KMS-11 (cell line): ENCODE measurements at regions not wholly inside any gene's neighbourhood (a gene's known extent, or its start where the extent isn't known, plus 50 kb on each side); places are given as distances from the start of the nearest gene placed in this dataset.
"Not testable (repeated sequence)": the region's sequence is repeated elsewhere in the genome, so short reads cannot be mapped to it uniquely, and the experiment has no call there.

Source experiments
- H2AFZ ChIP-seq: fragments of 200-600 bp; sonication (generic); 2 replicates; pipeline ENCODE4 v1.6.1; 2016; ENCODE audit warnings: antibody characterized with exemption, mixed run types, low read depth
- H3K27ac ChIP-seq: fragments of 200-600 bp; sonication (generic); 2 replicates; pipeline ENCODE4 v1.6.1; 2016; ENCODE audit warnings: mild to moderate bottlenecking, mixed run types
- H3K27me3 ChIP-seq: fragments of 200-600 bp; sonication (generic); 2 replicates; pipeline ENCODE4 v1.6.1; 2017; ENCODE audit warnings: mild to moderate bottlenecking, low read depth, mixed run types, moderate library complexity; ENCODE audit not compliant: insufficient read depth
- H3K36me3 ChIP-seq: fragments of 200-600 bp; sonication (generic); 2 replicates; pipeline ENCODE4 v1.6.1; 2017; ENCODE audit warnings: mild to moderate bottlenecking, mixed run types; ENCODE audit not compliant: insufficient read depth
- H3K4me1 ChIP-seq: fragments of 200-600 bp; sonication (generic); 2 replicates; pipeline ENCODE4 v1.6.1; 2016; ENCODE audit warnings: mild to moderate bottlenecking, low read depth, mixed run types; ENCODE audit not compliant: poor library complexity, severe bottlenecking
- H3K4me2 ChIP-seq: fragments of 200-600 bp; sonication (generic); 2 replicates; pipeline ENCODE4 v1.7.0; 2016; ENCODE audit warnings: mild to moderate bottlenecking, mixed run types
- H3K4me3 ChIP-seq: fragments of 200-600 bp; sonication (generic); IDR thresholded peaks from 2 replicates; pipeline ENCODE4 v1.6.1; 2017; ENCODE audit warnings: low read depth, low read length, mixed read lengths; ENCODE audit not compliant: insufficient read depth
- H3K79me2 ChIP-seq: fragments of 200-600 bp; sonication (generic); 2 replicates; pipeline ENCODE4 v1.6.1; 2016; ENCODE audit warnings: low read depth, mixed run types; ENCODE audit not compliant: insufficient read depth
- H3K9ac ChIP-seq: fragments of 200-600 bp; sonication (generic); 2 replicates; pipeline ENCODE4 v1.6.1; 2016; ENCODE audit warnings: mild to moderate bottlenecking, mixed run types
- H4K20me1 ChIP-seq: fragments of 200-600 bp; sonication (generic); 2 replicates; pipeline ENCODE4 v1.6.1; 2016; ENCODE audit warnings: mild to moderate bottlenecking, mixed run types; ENCODE audit not compliant: insufficient read depth
- TF ChIP-seq, protein P1 (sequence below): fragments of 200-600 bp; sonication (generic); conservative IDR thresholded peaks from 2 replicates; pipeline ENCODE4 v1.6.1; 2017; ENCODE audit warnings: low read depth, mild to moderate bottlenecking, antibody characterized with exemption, low read length, moderate library complexity, mixed read lengths

- Histone ChIP-seq H3K27me3 (no peaks in the 10 kb centered on the region), H3K4me1 (no peaks in the 10 kb centered on the region), H3K36me3 (no peaks in the 10 kb centered on the region), H4K20me1 (no peaks in the 10 kb centered on the region), H3K4me2 (no peak overlapping the region), H3K4me3 (no peak overlapping the region), H2AFZ (no peak overlapping the region), H3K9ac (no peak overlapping the region), H3K79me2 (no peaks in the 10 kb centered on the region), H3K27ac (no peak overlapping the region)
- TF ChIP-seq, protein P1, sequence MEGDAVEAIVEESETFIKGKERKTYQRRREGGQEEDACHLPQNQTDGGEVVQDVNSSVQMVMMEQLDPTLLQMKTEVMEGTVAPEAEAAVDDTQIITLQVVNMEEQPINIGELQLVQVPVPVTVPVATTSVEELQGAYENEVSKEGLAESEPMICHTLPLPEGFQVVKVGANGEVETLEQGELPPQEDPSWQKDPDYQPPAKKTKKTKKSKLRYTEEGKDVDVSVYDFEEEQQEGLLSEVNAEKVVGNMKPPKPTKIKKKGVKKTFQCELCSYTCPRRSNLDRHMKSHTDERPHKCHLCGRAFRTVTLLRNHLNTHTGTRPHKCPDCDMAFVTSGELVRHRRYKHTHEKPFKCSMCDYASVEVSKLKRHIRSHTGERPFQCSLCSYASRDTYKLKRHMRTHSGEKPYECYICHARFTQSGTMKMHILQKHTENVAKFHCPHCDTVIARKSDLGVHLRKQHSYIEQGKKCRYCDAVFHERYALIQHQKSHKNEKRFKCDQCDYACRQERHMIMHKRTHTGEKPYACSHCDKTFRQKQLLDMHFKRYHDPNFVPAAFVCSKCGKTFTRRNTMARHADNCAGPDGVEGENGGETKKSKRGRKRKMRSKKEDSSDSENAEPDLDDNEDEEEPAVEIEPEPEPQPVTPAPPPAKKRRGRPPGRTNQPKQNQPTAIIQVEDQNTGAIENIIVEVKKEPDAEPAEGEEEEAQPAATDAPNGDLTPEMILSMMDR = no peak
Measured at GRCh38 chrX:45422216-45422925, 221.7 kb upstream of the DIPK2B start.

GRCh38 chrX:45421806-45422205 lies 221.1 kb upstream of the DIPK2B start:
- Histone ChIP-seq H3K27ac (no peak overlapping the region), H3K79me2 (no peaks in the 10 kb centered on the region), H3K9ac (no peak overlapping the region), H3K36me3 (no peaks in the 10 kb centered on the region), H2AFZ (no peak overlapping the region), H4K20me1 (no peaks in the 10 kb centered on the region), H3K4me1 (no peaks in the 10 kb centered on the region), H3K27me3 (no peaks in the 10 kb centered on the region), H3K4me3 (no peak overlapping the region), H3K4me2 (no peak overlapping the region)
- TF ChIP-seq, protein P1 = no peak

DNA sequence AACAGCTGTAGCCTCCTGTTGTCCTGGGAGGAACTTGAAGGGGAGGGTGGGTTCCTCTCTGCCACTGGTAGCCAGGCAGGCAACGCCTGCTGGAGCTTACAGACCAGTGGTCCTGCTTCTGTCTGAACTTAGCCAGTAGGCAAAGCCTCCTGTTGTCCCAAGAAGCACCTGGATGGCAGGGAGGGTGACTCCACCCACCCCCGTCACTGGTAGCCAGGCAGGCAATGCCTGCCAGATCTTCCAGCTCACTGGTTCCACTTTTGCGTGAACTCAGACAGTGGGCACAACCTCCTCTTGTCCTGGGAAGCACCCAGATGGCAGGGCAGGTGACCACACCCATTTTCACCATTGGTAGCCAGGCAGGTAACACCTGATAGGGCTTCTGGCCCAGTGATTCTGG lies 203.5 kb upstream of the DIPK2B start:
- Histone ChIP-seq H2AFZ (no peak overlapping the region), H3K4me2 (no peak overlapping the region), H3K9ac (no peak overlapping the region), H3K27ac (no peak overlapping the region), H3K79me2 (no peaks in the 10 kb centered on the region), H3K4me3 (no peak overlapping the region), H3K4me1 (no peaks in the 10 kb centered on the region), H4K20me1 (no peaks in the 10 kb centered on the region), H3K36me3 (no peaks in the 10 kb centered on the region), H3K27me3 (no peaks in the 10 kb centered on the region)
- TF ChIP-seq, protein P1 = no peak

DNA sequence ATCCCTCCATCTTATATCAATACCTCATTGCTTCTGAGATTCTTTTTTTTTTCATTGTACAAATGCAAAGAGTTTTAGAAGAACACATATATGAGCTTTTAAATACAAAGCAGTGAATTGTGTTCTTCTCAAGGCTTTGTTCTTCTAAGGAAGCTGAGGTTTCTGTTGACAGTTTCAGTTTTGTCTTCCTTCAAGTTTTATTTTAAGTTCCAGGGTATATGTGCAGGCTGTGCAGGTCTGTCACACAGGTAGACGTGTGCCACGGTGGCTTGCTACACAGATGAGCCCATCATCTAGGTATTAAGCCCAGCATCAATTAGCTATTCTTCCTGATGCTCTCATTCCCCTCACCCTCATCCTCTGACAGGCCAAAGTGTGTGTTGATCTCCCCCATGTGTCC lies 201.2 kb upstream of the DIPK2B start:
- Histone ChIP-seq H2AFZ (no peak overlapping the region), H3K79me2 (no peaks in the 10 kb centered on the region), H3K4me3 (no peak overlapping the region), H3K27me3 (no peaks in the 10 kb centered on the region), H3K9ac (no peak overlapping the region), H3K4me2 (no peak overlapping the region), H3K4me1 (no peaks in the 10 kb centered on the region), H4K20me1 (no peaks in the 10 kb centered on the region), H3K27ac (no peak overlapping the region), H3K36me3 (no peaks in the 10 kb centered on the region)
- TF ChIP-seq, protein P1 = no peak

DNA sequence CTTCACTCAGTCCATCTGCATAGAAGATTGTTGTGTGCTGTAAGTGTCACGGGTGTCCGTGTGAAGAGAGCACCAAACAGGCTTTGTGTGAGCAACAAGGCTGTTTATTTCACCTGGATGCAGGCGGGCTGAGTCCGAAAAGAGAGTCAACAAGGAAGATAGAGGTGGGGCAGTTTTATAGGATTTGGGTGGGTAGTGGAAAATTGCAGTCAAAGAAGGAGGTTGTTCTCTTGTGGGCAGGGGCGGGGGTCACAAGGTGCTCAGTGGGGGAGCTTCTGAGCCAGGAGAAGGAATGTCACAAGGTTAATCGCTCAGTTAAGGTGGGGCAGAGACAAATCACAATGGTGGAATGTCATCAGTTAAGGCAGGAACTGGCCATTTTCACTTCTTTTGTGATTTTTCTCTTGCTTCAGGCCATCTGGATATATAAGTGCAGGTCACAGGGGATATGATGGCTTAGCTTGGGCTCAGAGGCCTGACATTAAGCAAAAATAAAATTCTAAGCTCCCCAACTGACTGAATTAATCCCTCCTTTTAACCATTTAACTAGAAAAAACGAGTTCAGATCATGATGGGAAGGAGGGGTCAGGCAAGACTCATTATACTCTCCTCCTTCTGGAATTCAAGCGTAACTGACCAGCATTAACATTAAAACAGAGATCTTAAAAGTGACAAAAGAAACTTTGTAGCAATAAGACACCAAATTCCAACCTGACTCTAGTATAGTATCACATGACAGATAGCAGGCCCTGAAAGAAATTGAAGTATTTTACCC lies 200.5 kb upstream of the DIPK2B start:
- H3K4me1 ChIP-seq, H3K27ac ChIP-seq, H2AFZ ChIP-seq, H3K79me2 ChIP-seq, H3K36me3 ChIP-seq, H3K27me3 ChIP-seq, H3K4me3 ChIP-seq, H3K4me2 ChIP-seq, H3K9ac ChIP-seq, H4K20me1 ChIP-seq: not testable (repeated sequence)
